ENCODE measurements at regions not wholly inside any gene's neighbourhood (a gene's known extent, or its start where the extent isn't known, plus 50 kb on each side); places are given as distances from the start of the nearest gene placed in this dataset.
"Not testable (repeated sequence)": the region's sequence is repeated elsewhere in the genome, so short reads cannot be mapped to it uniquely, and the experiment has no call there.

- no peak for DNase-seq
These were observed 349.1 kb downstream of the TCERG1L start for GRCh38 chr10:130962240-130963051.

GRCh38 chr10:130963052-130963393 is 348.5 kb downstream of the TCERG1L start:
- no peak for DNase-seq

- DNase-seq, result no peak
These were observed 347.6 kb downstream of the TCERG1L start for GRCh38 chr10:130963786-130964522.

- DNase-seq, result no peak
These were observed 346.8 kb downstream of the TCERG1L start for GRCh38 chr10:130964771-130965170.

DNA sequence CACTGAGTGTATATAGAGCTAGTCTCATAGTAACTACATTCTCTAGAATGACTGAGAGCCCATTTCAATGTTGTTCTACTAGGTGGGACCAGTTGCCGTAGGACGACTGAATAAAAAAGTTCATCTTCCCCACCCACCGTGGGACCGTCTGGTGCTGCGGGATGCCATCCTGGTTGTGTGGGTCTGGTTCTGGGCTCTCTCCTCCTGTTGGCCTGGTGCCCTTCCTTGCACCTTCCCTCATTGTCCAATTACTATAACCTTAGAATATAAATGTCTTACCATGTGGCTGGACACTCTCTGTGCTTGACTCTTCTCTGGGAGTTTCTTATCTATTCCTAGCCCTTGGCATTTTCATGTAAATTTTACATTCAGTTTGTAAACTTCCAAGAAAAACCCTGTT is 344.4 kb downstream of the TCERG1L start:
- DNase-seq, result no peak

DNA sequence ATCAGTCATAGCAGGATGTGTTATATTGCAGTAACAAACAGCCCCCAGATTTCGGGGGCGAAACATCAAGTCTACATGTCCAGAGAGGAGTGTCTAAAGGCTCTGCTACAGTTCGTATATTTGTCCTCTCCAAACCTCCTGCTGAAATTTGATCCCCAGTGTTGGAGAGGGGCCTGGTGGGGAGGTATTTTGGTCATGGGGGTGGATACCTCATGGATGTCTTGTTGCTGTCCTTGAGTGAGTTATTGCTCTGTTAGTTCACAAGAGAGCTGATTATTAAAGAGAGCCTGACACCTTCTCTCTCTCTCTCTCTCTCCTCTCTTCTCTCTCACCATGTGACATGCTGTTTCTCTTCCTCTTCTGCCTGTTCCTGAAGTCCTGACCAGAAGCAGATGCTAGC is 343.7 kb downstream of the TCERG1L start:
- DNase-seq, result no peak

GRCh38 chr10:130968511-130968910 is 343.0 kb downstream of the TCERG1L start:
- DNase-seq, result no peak

- DNase-seq, result no peak
These were observed 342.6 kb downstream of the TCERG1L start for GRCh38 chr10:130968964-130969363.

DNA sequence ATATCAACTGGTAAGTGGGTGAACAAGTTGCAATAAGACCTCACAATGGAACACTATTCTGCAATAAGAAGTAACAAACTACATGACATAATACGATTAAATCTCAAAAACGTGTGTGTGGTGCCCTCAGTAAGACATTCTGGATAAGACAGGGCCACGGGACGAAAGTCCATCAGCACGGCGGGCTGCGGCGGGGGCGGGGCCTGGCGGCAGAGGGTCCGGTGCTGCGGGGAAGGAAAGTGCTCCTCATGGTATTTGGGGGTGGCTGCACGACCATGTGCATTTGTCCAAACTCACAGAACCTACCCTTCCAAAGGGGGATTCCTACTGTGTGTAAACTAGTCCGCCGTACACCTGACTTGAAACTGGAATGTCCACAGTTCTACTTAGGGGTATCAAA is 341.8 kb downstream of the TCERG1L start:
- DNase-seq, result no peak

DNA sequence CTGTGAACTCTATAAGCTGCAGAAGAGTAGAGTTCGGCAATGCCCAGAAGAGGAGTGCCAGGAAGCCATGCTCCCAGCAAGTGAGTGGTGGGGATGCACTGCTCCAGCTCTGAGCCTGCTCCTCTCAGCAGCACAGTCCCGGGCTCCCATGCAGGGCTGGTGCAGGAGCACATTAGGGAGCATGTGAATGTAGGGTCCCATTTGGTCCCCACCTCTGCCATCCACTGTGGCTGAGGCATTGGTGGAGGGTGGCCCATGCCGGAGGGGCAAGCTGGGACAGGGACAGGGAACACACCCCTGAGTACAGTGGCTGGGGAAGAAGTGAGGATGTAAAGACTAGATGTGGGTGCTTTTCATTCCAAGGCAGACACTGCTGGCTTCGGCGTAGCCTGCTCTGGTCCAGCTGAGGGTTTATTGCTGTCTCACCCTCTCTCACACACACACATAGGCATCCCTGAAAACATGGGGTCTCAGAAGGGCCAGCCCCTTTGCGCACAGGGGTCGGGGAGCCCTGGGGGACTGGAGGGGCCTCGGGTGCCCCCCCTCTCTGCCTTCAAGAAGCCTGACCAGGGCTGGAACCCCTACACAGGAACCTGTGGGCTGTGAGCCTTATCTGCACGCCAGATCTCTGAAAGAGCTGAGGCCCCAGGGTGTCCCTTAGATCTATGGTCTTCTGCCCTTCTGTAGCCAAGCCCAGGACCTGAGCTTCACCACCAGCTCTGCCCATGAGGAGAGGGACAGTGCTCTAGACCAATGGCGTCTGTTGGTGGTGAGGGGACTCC is 341.0 kb downstream of the TCERG1L start:
- DNase-seq, result no peak

DNA sequence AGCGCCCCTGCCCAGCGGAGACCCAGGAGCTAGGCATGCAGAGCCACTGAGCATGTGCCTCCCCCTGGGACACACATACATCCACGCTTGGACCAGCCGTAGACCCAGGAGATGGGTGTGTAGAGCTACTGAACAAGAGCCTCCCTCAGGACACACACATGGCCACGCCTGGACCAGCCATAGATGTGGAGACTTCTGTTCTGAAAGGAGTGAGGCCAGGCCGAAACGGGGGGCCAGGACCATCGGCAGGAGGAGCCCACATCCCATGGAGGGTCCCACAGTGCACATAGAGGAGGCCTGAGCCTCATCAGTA is 340.4 kb downstream of the TCERG1L start:
- DNase-seq, result no peak

GRCh38 chr10:130973127-130973839 is 338.2 kb downstream of the TCERG1L start:
- no peak for DNase-seq

GRCh38 chr10:130974166-130974565 is 337.4 kb downstream of the TCERG1L start:
- no peak for DNase-seq

GRCh38 chr10:130975351-130975750 is 336.2 kb downstream of the TCERG1L start:
- DNase-seq, result not testable (repeated sequence)

DNA sequence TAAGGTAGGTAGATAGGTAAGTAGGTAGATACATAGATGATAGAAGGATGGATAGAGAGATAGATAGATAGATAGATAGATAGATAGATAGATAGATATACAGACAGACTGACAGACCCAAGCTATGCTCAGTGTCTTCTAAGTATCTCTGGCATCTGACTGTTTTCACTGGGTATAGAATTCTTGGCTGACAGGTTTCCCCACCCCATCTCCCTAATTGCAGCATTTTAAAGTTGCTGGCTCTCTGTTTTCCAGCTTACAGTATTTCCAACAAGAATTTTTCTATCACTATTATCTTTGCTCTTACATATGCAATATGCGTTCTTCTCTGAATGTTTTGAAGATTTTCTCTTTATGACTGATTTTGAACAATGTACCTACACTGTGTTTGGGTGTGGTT is 328.7 kb downstream of the TCERG1L start:
- DNase-seq, result no peak

DNA sequence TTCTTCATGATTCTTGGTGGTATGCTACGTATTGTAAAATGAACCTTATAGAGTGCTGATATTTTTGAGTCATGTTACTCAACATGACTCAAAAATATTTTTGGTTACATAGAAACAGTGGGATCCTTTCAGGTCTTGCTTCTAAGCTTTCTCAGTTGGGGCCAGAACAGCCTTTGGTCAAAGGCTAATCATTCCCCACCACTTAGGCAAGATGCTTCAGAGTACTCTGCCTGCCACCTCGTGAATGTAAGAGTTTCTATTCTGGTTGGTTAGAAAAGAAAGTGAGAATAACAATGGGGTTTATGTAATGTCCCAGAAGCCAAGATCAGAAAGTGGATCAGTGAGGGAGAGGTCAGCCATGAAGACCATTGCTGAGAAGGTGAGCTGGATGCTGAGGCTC is 327.8 kb downstream of the TCERG1L start:
- DNase-seq, result no peak

- DNase-seq, result no peak
These were observed 326.8 kb downstream of the TCERG1L start for GRCh38 chr10:130984686-130985085.

- DNase-seq, result no peak
These were observed 326.3 kb downstream of the TCERG1L start for GRCh38 chr10:130985158-130985753.

DNA sequence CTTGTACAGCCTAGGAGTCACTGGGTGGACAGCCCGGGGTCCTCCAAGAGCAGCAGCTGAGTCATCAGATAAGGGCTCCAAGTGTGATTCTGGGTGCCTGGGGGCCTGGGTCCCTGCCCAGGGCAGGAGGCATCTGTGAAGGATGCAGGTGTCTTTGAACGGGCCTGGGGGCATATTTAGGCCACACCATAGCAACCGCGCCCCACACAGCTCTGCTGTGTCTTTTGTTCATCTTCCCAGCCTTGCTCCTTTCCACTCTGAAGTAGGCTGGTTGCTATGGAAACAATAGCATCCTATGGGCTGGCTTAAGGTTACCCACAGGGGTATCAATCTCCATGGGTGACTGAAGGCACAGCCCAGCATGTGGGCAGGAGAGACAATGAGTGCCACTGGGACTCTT is 324.7 kb downstream of the TCERG1L start:
- DNase-seq, result no peak

- no peak for DNase-seq
These were observed 324.1 kb downstream of the TCERG1L start for GRCh38 chr10:130987401-130987800.

DNA sequence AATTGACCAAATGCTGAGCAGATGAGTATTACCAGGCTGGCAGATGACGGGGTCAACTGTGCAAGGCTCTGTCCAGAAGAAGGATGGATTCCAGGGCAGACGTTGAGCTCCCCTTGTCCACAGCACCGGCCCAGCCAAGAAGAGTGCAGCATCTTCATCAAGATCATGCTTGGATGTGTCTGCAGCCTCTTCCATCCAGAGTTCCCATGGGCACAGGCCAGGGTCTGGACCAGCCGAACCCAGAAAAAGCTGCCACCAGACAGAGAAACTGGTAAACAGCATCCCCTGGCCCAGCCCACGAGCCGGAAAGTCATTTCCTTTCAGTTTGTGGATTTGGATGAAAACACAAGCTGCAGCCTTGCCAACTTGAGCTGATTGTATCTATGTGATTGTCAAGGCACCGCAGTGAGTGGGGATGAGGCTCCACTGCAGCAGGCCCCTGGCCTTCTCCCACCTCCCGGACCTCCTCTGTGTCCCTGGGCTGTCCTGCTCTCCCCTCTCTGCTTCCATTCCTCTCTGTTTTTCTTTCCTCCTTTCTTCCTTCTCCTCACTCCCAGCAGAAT is 321.8 kb downstream of the TCERG1L start:
- DNase-seq, result no peak

GRCh38 chr10:130990486-130990885 is 321.0 kb downstream of the TCERG1L start:
- no peak for DNase-seq
